Choroid plexus epithelial cell (primary cell): ENCODE measurements at regions not wholly inside any gene's neighbourhood (a gene's known extent, or its start where the extent isn't known, plus 50 kb on each side); places are given as distances from the start of the nearest gene placed in this dataset.
A peak's percentile ranks its signal among the peaks of the same experiment; 100 is the strongest.

Experiments
- DNase-seq: peaks from one replicate; pipeline ENCODE4 v3.0.0-alpha.2; 2010; ENCODE audit warnings: low read depth
- H3K4me3 ChIP-seq: 2 replicates; pipeline ENCODE4 v1.5.1; 2011; ENCODE audit warnings: low read depth, mild to moderate bottlenecking, control low read depth, low read length, moderate library complexity
- CTCF ChIP-seq: conservative IDR thresholded peaks from 2 replicates; pipeline ENCODE4 v1.5.1; 2011; ENCODE audit warnings: low read depth, mild to moderate bottlenecking, control low read depth, inconsistent platforms, low read length, moderate library complexity

GRCh38 chr3:21893242-21893641, 142.2 kb upstream of the ZNF385D start:
- no peak overlapping the region for H3K4me3 ChIP-seq
- no peak for TF ChIP-seq CTCF
- peak; percentile 63 for DNase-seq

- no peak overlapping the region for H3K4me3 ChIP-seq
- peak; percentile 62 for DNase-seq
- peak; percentile 65 for TF ChIP-seq CTCF
Measured at GRCh38 chr3:21894459-21895340, 143.7 kb upstream of the ZNF385D start.

GRCh38 chr3:21898316-21898715, 147.3 kb upstream of the ZNF385D start:
- no peak overlapping the region for H3K4me3 ChIP-seq
- TF ChIP-seq CTCF = no peak
- DNase-seq = no peak

- DNase-seq = peak; percentile 18
- H3K4me3 ChIP-seq = no peak overlapping the region
- no peak for TF ChIP-seq CTCF
Measured at GRCh38 chr3:21901484-21901883, 150.5 kb upstream of the ZNF385D start.

GRCh38 chr3:21902956-21903355, 151.9 kb upstream of the ZNF385D start:
- no peak for TF ChIP-seq CTCF
- no peak overlapping the region for H3K4me3 ChIP-seq
- no peak for DNase-seq

GRCh38 chr3:21909096-21909495, 158.1 kb upstream of the ZNF385D start:
- H3K4me3 ChIP-seq = no peak overlapping the region
- DNase-seq = no peak
- no peak for TF ChIP-seq CTCF

GRCh38 chr3:21912711-21913110, 161.7 kb upstream of the ZNF385D start:
- DNase-seq = peak; percentile 87
- no peak overlapping the region for H3K4me3 ChIP-seq
- no peak for TF ChIP-seq CTCF
